H9 (cell line): ENCODE measurements at regions not wholly inside any gene's neighbourhood (a gene's known extent, or its start where the extent isn't known, plus 50 kb on each side); places are given as distances from the start of the nearest gene placed in this dataset.

Experiments
- DNase-seq: peaks from one replicate; pipeline ENCODE4 v3.0.0-alpha.2; 2017
- H2AFZ ChIP-seq: one replicate; pipeline ENCODE4 v1.6.1; 2013; ENCODE audit warnings: mild to moderate bottlenecking, low read length, control low read depth, moderate library complexity
- H2AK5ac ChIP-seq: 2 replicates; pipeline ENCODE4 v1.6.1; 2013; ENCODE audit warnings: low read length, control low read depth, mixed read lengths; ENCODE audit not compliant: insufficient read length
- H2BK120ac ChIP-seq: one replicate; pipeline ENCODE4 v1.6.1; 2013; ENCODE audit warnings: low read depth, mild to moderate bottlenecking, low read length, control low read depth, inconsistent platforms; ENCODE audit not compliant: poor library complexity, severe bottlenecking
- H2BK12ac ChIP-seq: 2 replicates; pipeline ENCODE4 v1.6.1; 2013; ENCODE audit warnings: low read length, control low read depth, mixed read lengths, low read depth; ENCODE audit not compliant: insufficient read length
- H2BK15ac ChIP-seq: 2 replicates; pipeline ENCODE4 v1.6.1; 2013; ENCODE audit warnings: low read depth, low read length, control low read depth
- H2BK20ac ChIP-seq: one replicate; pipeline ENCODE4 v1.6.1; 2013; ENCODE audit warnings: low read depth, mild to moderate bottlenecking, low read length, control low read depth, inconsistent platforms; ENCODE audit not compliant: poor library complexity, severe bottlenecking
- H2BK5ac ChIP-seq: 2 replicates; pipeline ENCODE4 v1.6.1; 2013; ENCODE audit warnings: low read length, control low read depth, mixed read lengths; ENCODE audit not compliant: insufficient read length
- H3K14ac ChIP-seq: 2 replicates; pipeline ENCODE4 v1.6.1; 2013; ENCODE audit warnings: low read length, control low read depth; ENCODE audit not compliant: insufficient read depth
- H3K18ac ChIP-seq: 2 replicates; pipeline ENCODE4 v1.6.1; 2013; ENCODE audit warnings: low read depth, mild to moderate bottlenecking, mixed read lengths, low read length, control low read depth; ENCODE audit not compliant: insufficient read length
- H3K23ac ChIP-seq: 2 replicates; pipeline ENCODE4 v1.6.1; 2013; ENCODE audit warnings: low read length, control low read depth, mixed read lengths, low read depth; ENCODE audit not compliant: insufficient read length
- H3K23me2 ChIP-seq: 2 replicates; pipeline ENCODE4 v1.6.1; 2013; ENCODE audit warnings: low read depth, mild to moderate bottlenecking, mixed read lengths, low read length, control low read depth; ENCODE audit not compliant: insufficient read length, poor library complexity, severe bottlenecking
- H3K27ac ChIP-seq: 2 replicates; pipeline ENCODE4 v1.5.1; 2013; ENCODE audit warnings: low read length, control low read depth, mixed read lengths, low read depth; ENCODE audit not compliant: insufficient read length
- H3K27me3 ChIP-seq: 2 replicates; pipeline ENCODE4 v1.6.1; 2013; ENCODE audit warnings: low read length, control low read depth, inconsistent platforms; ENCODE audit not compliant: insufficient read depth
- H3K4ac ChIP-seq: 2 replicates; pipeline ENCODE4 v1.6.1; 2013; ENCODE audit warnings: low read depth, mild to moderate bottlenecking, control low read depth, inconsistent platforms, low read length, moderate library complexity
- H3K4me1 ChIP-seq: 2 replicates; pipeline ENCODE4 v1.6.1; 2013; ENCODE audit warnings: low read length, control low read depth, inconsistent platforms; ENCODE audit not compliant: insufficient read depth
- H3K4me2 ChIP-seq: 2 replicates; pipeline ENCODE4 v1.6.1; 2013; ENCODE audit warnings: low read length, control low read depth, mixed read lengths; ENCODE audit not compliant: insufficient read length, insufficient read depth
- H3K56ac ChIP-seq: 2 replicates; pipeline ENCODE4 v1.6.1; 2013; ENCODE audit warnings: low read depth, mild to moderate bottlenecking, mixed read lengths, low read length, control low read depth; ENCODE audit not compliant: insufficient read length
- H3K79me1 ChIP-seq: 2 replicates; pipeline ENCODE4 v1.6.1; 2013; ENCODE audit warnings: low read depth, mild to moderate bottlenecking, moderate library complexity, low read length, control low read depth, inconsistent platforms; ENCODE audit not compliant: insufficient read depth, poor library complexity, severe bottlenecking
- H3K79me2 ChIP-seq: 2 replicates; pipeline ENCODE4 v1.6.1; 2013; ENCODE audit warnings: low read length, control low read depth, inconsistent platforms; ENCODE audit not compliant: insufficient read depth
- H3K9ac ChIP-seq: 2 replicates; pipeline ENCODE4 v1.6.1; 2013; ENCODE audit warnings: low read length, control low read depth, mixed read lengths; ENCODE audit not compliant: insufficient read length; ENCODE audit errors: extremely low read depth
- H3K9me3 ChIP-seq: one replicate; pipeline ENCODE4 v1.6.1; 2013; ENCODE audit warnings: low read depth, low read length, inconsistent platforms; ENCODE audit not compliant: control insufficient read depth
- H3T11ph ChIP-seq: one replicate; pipeline ENCODE4 v1.6.1; 2013; ENCODE audit warnings: mild to moderate bottlenecking, low read length, control low read depth, inconsistent platforms
- H4K20me1 ChIP-seq: one replicate; pipeline ENCODE4 v1.6.1; 2013; ENCODE audit not compliant: control insufficient read depth, insufficient read length, insufficient read depth
- H4K5ac ChIP-seq: 2 replicates; pipeline ENCODE4 v1.6.1; 2013; ENCODE audit warnings: low read depth, mild to moderate bottlenecking, mixed read lengths, low read length, control low read depth; ENCODE audit not compliant: insufficient read length
- H4K8ac ChIP-seq: replicated peaks from 2 replicates; pipeline ENCODE4 v1.6.1; 2013; ENCODE audit warnings: low read length, control low read depth, mixed read lengths, low read depth; ENCODE audit not compliant: insufficient read length
- H4K91ac ChIP-seq: 2 replicates; pipeline ENCODE4 v1.6.1; 2013; ENCODE audit warnings: low read depth, mild to moderate bottlenecking, moderate library complexity, mixed read lengths, low read length, control low read depth; ENCODE audit not compliant: insufficient read length
- H3K27ac Mint-ChIP-seq, 3 experiments: 2 replicates in 2 of 3; 3 replicates in 1 of 3; pipeline ENCODE4 v1.8.0; 2020 to 2021; ENCODE audit warnings: mixed read lengths in 3 of 3, mild to moderate bottlenecking in 1 of 3, moderate library complexity in 1 of 3
- H3K27me3 Mint-ChIP-seq: 2 replicates; pipeline ENCODE4 v1.8.0; 2021; ENCODE audit warnings: low read depth, mild to moderate bottlenecking, moderate library complexity, mixed read lengths
- H3K36me3 Mint-ChIP-seq, 3 experiments: 2 replicates in 2 of 3; 3 replicates in 1 of 3; pipeline ENCODE4 v1.8.0; 2020 to 2021; ENCODE audit warnings: low read depth in 3 of 3, mixed read lengths in 3 of 3; ENCODE audit not compliant: insufficient read depth in 1 of 3
- H3K4me1 Mint-ChIP-seq, 2 experiments: 2 replicates each; pipeline ENCODE4 v1.8.0; 2020; ENCODE audit warnings: mixed read lengths in 2 of 2
- H3K4me3 Mint-ChIP-seq, 2 experiments: 2 replicates in 1 of 2; 3 replicates in 1 of 2; pipeline ENCODE4 v1.8.0; 2020 to 2021; ENCODE audit warnings: mild to moderate bottlenecking in 2 of 2, mixed read lengths in 2 of 2, moderate library complexity in 1 of 2
- H3K9me3 Mint-ChIP-seq, 2 experiments: 2 replicates in 1 of 2; 3 replicates in 1 of 2; pipeline ENCODE4 v1.8.0; 2020; ENCODE audit warnings: mild to moderate bottlenecking in 2 of 2, mixed read lengths in 2 of 2, moderate library complexity in 1 of 2
- CTCF ChIP-seq: fragments of 200-600 bp; sonication (generic); conservative IDR thresholded peaks from 3 replicates; pipeline ENCODE4 v1.8.0; 2021; ENCODE audit warnings: antibody characterized with exemption, mild to moderate bottlenecking
- WGBS: extraction: QIAGEN DNeasy Blood & Tissue Kit; methylation state at CpG from one replicate; pipeline ENCODE4 v1.1.7; 2013; ENCODE audit warnings: missing lambda C conversion rate, low lambda C conversion rate, mixed read lengths; ENCODE audit not compliant: insufficient read length; ENCODE audit errors: extremely low coverage; 5-methylcytosine and 5-hydroxymethylcytosine counted together

GRCh38 chr1:189627427-189627826 lies 850.2 kb downstream of the BRINP3 start:
- Histone ChIP-seq H3K4me1 (no peaks in the 10 kb centered on the region), H2BK15ac (no peak overlapping the region), H3K23ac (no peak overlapping the region), H2BK20ac (no peak overlapping the region), H3K4ac (no peak overlapping the region), H3K27ac (no peak overlapping the region), H4K8ac (no peak overlapping the region), H3K23me2 (no peaks in the 10 kb centered on the region), H3K9ac (no peak overlapping the region), H2BK12ac (no peak overlapping the region), H3K27me3 (no peaks in the 10 kb centered on the region), H3K79me2 (no peaks in the 10 kb centered on the region), H4K5ac (no peak overlapping the region), H2BK5ac (no peak overlapping the region), H4K20me1 (no peaks in the 10 kb centered on the region), H3K79me1 (no peaks in the 10 kb centered on the region), H3K9me3 (no peaks in the 10 kb centered on the region), H3K14ac (no peak overlapping the region), H2BK120ac (no peak overlapping the region), H2AFZ (no peak overlapping the region), H3K4me2 (no peak overlapping the region), H3K18ac (no peak overlapping the region), H3T11ph (no peak overlapping the region), H3K56ac (no peak overlapping the region), H4K91ac (no peak overlapping the region), H2AK5ac (no peak overlapping the region)
- H3K27ac Mint-ChIP-seq = no peak overlapping the region
- H3K9me3 Mint-ChIP-seq = no peaks in the 10 kb centered on the region
- no CpG with 5 or more reads among the region's 2 CpGs for WGBS
- H3K4me3 Mint-ChIP-seq = no peak overlapping the region
- no peaks in the 10 kb centered on the region for H3K27me3 Mint-ChIP-seq
- TF ChIP-seq CTCF = no peak
- H3K36me3 Mint-ChIP-seq = no peaks in the 10 kb centered on the region
- peaks cover 3 to 4% of the 10 kb centered on the region in 2 experiments; a peak in 1 of 4 replicates for H3K4me1 Mint-ChIP-seq
- no peak for DNase-seq
